Kidney epithelial cell (primary cell): ENCODE measurements at regions not wholly inside any gene's neighbourhood (a gene's known extent, or its start where the extent isn't known, plus 50 kb on each side); places are given as distances from the start of the nearest gene placed in this dataset.
"Not testable (repeated sequence)": the region's sequence is repeated elsewhere in the genome, so short reads cannot be mapped to it uniquely, and the experiment has no call there.

ENCODE experiments used
- DNase-seq: peaks from one replicate; pipeline ENCODE4 v3.0.0-alpha.2; 2010; ENCODE audit warnings: low read depth
- H3K27me3 ChIP-seq: 2 replicates; pipeline ENCODE4 v1.6.0; 2011; ENCODE audit warnings: low read length; ENCODE audit not compliant: control insufficient read depth, insufficient read depth
- H3K36me3 ChIP-seq: 2 replicates; pipeline ENCODE4 v1.5.1; 2011; ENCODE audit warnings: low read length; ENCODE audit not compliant: control insufficient read depth, insufficient read depth
- H3K4me3 ChIP-seq: 2 replicates; pipeline ENCODE4 v1.5.1; 2011; ENCODE audit warnings: low read depth, mild to moderate bottlenecking, control low read depth, low read length
- TF ChIP-seq, protein P1 (sequence below): IDR thresholded peaks from 2 replicates; pipeline ENCODE4 v1.5.1; 2011; ENCODE audit warnings: mild to moderate bottlenecking, moderate library complexity, low read length, control low read depth, inconsistent platforms; ENCODE audit not compliant: insufficient read depth, poor library complexity, severe bottlenecking

DNA sequence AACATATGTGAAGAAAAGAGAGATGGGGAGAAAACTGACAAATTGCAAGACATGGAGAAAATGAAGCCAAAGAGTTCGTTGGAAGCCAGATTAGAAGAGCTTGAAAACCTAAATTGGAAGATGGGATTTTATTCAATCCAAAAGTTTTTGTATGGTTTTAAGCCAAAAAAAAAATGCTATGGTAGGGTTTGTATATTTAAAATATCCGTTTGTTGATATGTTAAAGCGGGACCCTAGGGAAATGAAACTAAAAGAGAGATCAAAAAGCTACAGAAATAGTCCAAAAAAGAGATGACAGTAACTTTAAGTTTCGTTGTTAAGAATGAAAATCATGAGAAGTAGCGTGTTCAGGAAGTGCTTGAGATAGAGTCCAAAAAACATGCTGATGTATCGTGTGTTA lies 617.7 kb upstream of the ADGRL2 start:
- no peaks in the 10 kb centered on the region for H3K27me3 ChIP-seq
- H3K36me3 ChIP-seq: no peaks in the 10 kb centered on the region
- TF ChIP-seq, protein P1, sequence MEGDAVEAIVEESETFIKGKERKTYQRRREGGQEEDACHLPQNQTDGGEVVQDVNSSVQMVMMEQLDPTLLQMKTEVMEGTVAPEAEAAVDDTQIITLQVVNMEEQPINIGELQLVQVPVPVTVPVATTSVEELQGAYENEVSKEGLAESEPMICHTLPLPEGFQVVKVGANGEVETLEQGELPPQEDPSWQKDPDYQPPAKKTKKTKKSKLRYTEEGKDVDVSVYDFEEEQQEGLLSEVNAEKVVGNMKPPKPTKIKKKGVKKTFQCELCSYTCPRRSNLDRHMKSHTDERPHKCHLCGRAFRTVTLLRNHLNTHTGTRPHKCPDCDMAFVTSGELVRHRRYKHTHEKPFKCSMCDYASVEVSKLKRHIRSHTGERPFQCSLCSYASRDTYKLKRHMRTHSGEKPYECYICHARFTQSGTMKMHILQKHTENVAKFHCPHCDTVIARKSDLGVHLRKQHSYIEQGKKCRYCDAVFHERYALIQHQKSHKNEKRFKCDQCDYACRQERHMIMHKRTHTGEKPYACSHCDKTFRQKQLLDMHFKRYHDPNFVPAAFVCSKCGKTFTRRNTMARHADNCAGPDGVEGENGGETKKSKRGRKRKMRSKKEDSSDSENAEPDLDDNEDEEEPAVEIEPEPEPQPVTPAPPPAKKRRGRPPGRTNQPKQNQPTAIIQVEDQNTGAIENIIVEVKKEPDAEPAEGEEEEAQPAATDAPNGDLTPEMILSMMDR: no peak
- H3K4me3 ChIP-seq: no peak overlapping the region
- DNase-seq: no peak

DNA sequence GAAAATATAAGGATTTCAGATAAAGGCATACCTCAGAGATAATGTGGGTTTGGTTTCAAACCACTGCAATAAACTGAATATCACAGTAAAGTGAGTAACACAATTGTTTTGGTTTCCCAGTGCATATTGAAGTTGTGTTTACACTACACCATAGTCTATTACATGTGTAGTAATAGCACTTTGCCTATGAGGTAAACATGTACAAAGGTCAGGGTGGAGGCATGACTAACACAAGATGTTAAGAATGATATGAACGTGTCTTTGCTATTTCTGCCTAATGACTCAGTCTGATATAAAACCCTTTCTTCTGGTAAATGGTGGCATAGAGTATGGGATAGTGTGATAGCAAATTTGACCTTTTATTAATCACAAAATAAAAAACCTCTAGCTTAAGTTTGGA lies 621.5 kb upstream of the ADGRL2 start:
- Histone ChIP-seq H3K4me3 (no peak overlapping the region), H3K27me3 (no peaks in the 10 kb centered on the region), H3K36me3 (no peaks in the 10 kb centered on the region)
- TF ChIP-seq, protein P1: no peak
- peak; percentile 51 for DNase-seq

- H3K27me3 ChIP-seq, DNase-seq, H3K4me3 ChIP-seq, H3K36me3 ChIP-seq: not testable (repeated sequence)
Observed at GRCh38 chr1:81178431-81179093, 622.2 kb upstream of the ADGRL2 start.

DNA sequence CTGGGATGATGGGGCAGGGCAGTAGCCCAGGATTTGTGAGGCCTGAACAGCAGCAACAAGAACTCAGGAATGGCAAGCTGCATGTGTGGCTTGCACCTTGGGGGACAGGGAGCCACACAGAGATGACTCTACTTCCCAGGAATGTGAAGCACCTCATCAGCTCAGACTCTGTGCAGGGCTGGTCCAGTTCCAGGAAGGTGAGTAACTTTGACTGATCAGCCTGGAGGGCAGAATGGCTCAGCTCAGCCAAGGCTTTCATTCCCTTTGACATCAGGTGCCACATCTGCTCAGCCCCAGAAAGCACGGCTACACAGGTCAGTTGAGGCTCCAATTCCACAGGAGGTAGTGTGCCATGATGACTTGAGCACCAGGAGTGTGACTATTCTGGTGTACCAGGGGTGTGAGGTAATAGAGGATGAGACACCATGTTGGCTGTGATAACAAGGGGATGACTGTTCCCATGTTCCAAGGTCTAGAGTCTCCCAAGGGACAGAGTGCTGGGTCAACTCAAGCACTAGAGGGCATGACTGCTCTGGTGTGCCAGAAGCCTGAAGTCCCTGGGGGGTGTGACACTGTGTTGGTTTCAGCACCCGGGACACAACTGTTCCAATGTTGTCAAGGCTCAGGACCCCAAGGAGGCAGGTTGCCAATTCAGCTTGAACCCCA lies 625.8 kb upstream of the ADGRL2 start:
- H3K36me3 ChIP-seq: no peaks in the 10 kb centered on the region
- no peaks in the 10 kb centered on the region for H3K27me3 ChIP-seq
- H3K4me3 ChIP-seq: no peak overlapping the region
- TF ChIP-seq, protein P1: no peak
- peak; percentile 89 for DNase-seq

GRCh38 chr1:81174052-81174451 lies 626.7 kb upstream of the ADGRL2 start:
- no peak overlapping the region for H3K4me3 ChIP-seq
- no peaks in the 10 kb centered on the region for H3K27me3 ChIP-seq
- TF ChIP-seq, protein P1: no peak
- DNase-seq: no peak
- H3K36me3 ChIP-seq: no peaks in the 10 kb centered on the region

DNA sequence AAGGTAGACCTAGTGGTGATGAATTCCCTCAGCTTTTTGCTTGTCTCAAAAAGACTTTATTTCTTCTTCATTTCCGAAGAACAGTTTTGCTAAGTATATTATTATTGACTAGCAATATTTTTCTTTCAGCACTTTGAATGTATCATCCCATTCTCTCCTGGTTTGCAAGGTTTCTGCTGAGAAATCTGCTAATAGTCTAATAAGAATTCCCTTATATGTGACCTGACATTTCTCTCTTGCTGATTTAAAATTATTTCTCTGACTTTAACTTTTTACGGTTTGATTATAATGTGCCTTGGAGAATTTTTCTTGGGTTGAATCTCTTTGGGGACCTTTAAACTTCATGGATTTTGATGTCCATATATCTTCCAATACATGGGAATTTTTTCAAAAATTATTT lies 628.3 kb upstream of the ADGRL2 start:
- H3K27me3 ChIP-seq: no peaks in the 10 kb centered on the region
- TF ChIP-seq, protein P1: no peak
- DNase-seq: no peak
- no peaks in the 10 kb centered on the region for H3K36me3 ChIP-seq
- H3K4me3 ChIP-seq: no peak overlapping the region
